Caco-2 (cell line): ENCODE measurements at regions not wholly inside any gene's neighbourhood (a gene's known extent, or its start where the extent isn't known, plus 50 kb on each side); places are given as distances from the start of the nearest gene placed in this dataset.

Source experiments
- BruUV-seq: library from RNA; stranded (reverse); fragments of 400-500 nt; replicated peaks from 2 replicates; lab custom pipeline; 2021; lab: Mats Ljungman, UMichigan
- CTCF ChIA-PET: fragments of 300-600 bp; sonication (Branson Sonifier 250); formaldehyde crosslinking; loops from one replicate; lab custom pipeline; 2022; ENCODE audit warnings: antibody characterized with exemption; lab: Charles Lee
- POLR2A ChIA-PET: fragments of 300-600 bp; sonication (Branson Sonifier 250); formaldehyde crosslinking; loops from one replicate; lab custom pipeline; 2022; ENCODE audit warnings: antibody characterized with exemption; lab: Charles Lee
- DNase-seq, 2 experiments: peaks; one replicate each; pipeline versions ENCODE4 v3.0.0 to v3.0.0-alpha.2; 2020 to 2022
- H3K27me3 ChIP-seq: replicated peaks from 2 replicates; pipeline ENCODE4 v1.6.0; 2011; ENCODE audit warnings: low read length; ENCODE audit not compliant: control insufficient read depth, insufficient read depth
- H3K36me3 ChIP-seq: 2 replicates; pipeline ENCODE4 v1.5.1; 2011; ENCODE audit warnings: low read length; ENCODE audit not compliant: control insufficient read depth, insufficient read depth
- H3K4me1 ChIP-seq: fragments of 250-450 bp; sonication (Bioruptor Pico); 2 replicates; pipeline ENCODE4 v1.5.1; 2020; ENCODE audit warnings: mild to moderate bottlenecking
- H3K4me3 ChIP-seq: 2 replicates; pipeline ENCODE4 v1.5.1; 2011; ENCODE audit warnings: low read depth, mild to moderate bottlenecking, control low read depth, low read length
- H3K9me3 ChIP-seq: fragments of 250-450 bp; sonication (Bioruptor Pico); 2 replicates; pipeline ENCODE4 v1.5.1; 2020; ENCODE audit warnings: mild to moderate bottlenecking, moderate library complexity
- H3K27ac Mint-ChIP-seq: one replicate; pipeline ENCODE4 v1.8.0; 2022; ENCODE audit warnings: mixed read lengths; ENCODE audit not compliant: unreplicated experiment
- H3K27me3 Mint-ChIP-seq: one replicate; pipeline ENCODE4 v1.8.0; 2022; ENCODE audit warnings: mixed read lengths; ENCODE audit not compliant: insufficient read depth, unreplicated experiment
- H3K36me3 Mint-ChIP-seq: one replicate; pipeline ENCODE4 v1.8.0; 2022; ENCODE audit warnings: mild to moderate bottlenecking, mixed read lengths; ENCODE audit not compliant: insufficient read depth, unreplicated experiment
- H3K4me1 Mint-ChIP-seq: one replicate; pipeline ENCODE4 v1.8.0; 2022; ENCODE audit warnings: low read depth, mixed read lengths; ENCODE audit not compliant: unreplicated experiment
- H3K4me3 Mint-ChIP-seq: one replicate; pipeline ENCODE4 v1.8.0; 2022; ENCODE audit warnings: mild to moderate bottlenecking, moderate library complexity, mixed read lengths; ENCODE audit not compliant: unreplicated experiment
- H3K9me3 Mint-ChIP-seq: one replicate; pipeline ENCODE4 v1.8.0; 2022; ENCODE audit warnings: mixed read lengths; ENCODE audit not compliant: unreplicated experiment
- CTCF ChIP-seq, 2 experiments: fragments of 200-600 bp in 1 of 2; IDR thresholded peaks; 1 replicate in 1 of 2; 2 replicates in 1 of 2; pipeline versions ENCODE4 v1.5.1 to v1.8.0; 2011 to 2022; ENCODE audit warnings: antibody characterized with exemption in 1 of 2, control low read depth in 1 of 2, inconsistent platforms in 1 of 2, low read depth in 1 of 2, low read length in 1 of 2, mild to moderate bottlenecking in 1 of 2, moderate library complexity in 1 of 2; ENCODE audit not compliant: insufficient read depth in 1 of 2, severe bottlenecking in 1 of 2, unreplicated experiment in 1 of 2
- intact Hi-C: fragments of 100-400 bp; cut with micrococcal nuclease; formaldehyde crosslinking; loops from one replicate; pipeline ENCODE4 v1.10.0; 2022; ENCODE audit not compliant: unreplicated experiment

GRCh38 chrX:49754233-49754857 is 58.6 kb upstream of the PAGE1 start:
- peaks cover 8% of the 10 kb centered on the region for H3K9me3 Mint-ChIP-seq
- TF ChIP-seq CTCF (IDR thresholded peaks at IDR 0.05; ENCODE audit: insufficient read depth in 1 of 2, low read depth in 1 of 2, low read length in 1 of 2, severe bottlenecking in 1 of 2, unreplicated experiment in 1 of 2) = peak; percentile 13 to 34
- no peaks in the 10 kb centered on the region for H3K4me1 Mint-ChIP-seq
- Histone ChIP-seq H3K36me3 (no peaks in the 10 kb centered on the region), H3K9me3 (no peaks in the 10 kb centered on the region), H3K4me1 (peaks cover 11% of the 10 kb centered on the region; the same call in 1 of the 2 replicates), H3K4me3 (no peak overlapping the region), H3K27me3 (no peaks in the 10 kb centered on the region)
- ChIA-PET CTCF (no interaction called here), POLR2A (no interaction called here)
- H3K27me3 Mint-ChIP-seq = no peaks in the 10 kb centered on the region
- peak in 1 of 2 experiments; percentile 35 for DNase-seq
- no TSS peak for BruUV-seq
- no peak overlapping the region for H3K27ac Mint-ChIP-seq
- intact Hi-C loops = loop anchor here (10.0 kb wide), 1 partner anchor 460 kb away; no protein-coding TSS in a partner anchor
- no peaks in the 10 kb centered on the region for H3K36me3 Mint-ChIP-seq
- no peak overlapping the region for H3K4me3 Mint-ChIP-seq

GRCh38 chrX:49753691-49754090 is 57.9 kb upstream of the PAGE1 start:
- H3K4me3 ChIP-seq = no peak overlapping the region
- no peaks in the 10 kb centered on the region for H3K27me3 ChIP-seq
- H3K9me3 ChIP-seq = no peaks in the 10 kb centered on the region
- H3K36me3 ChIP-seq = no peaks in the 10 kb centered on the region
- Mint-ChIP-seq H3K9me3 (peaks cover 8% of the 10 kb centered on the region), H3K27me3 (no peaks in the 10 kb centered on the region), H3K36me3 (no peaks in the 10 kb centered on the region), H3K27ac (no peak overlapping the region), H3K4me1 (no peaks in the 10 kb centered on the region), H3K4me3 (no peak overlapping the region)
- POLR2A ChIA-PET = no interaction called here
- intact Hi-C loops = loop anchor here (10.0 kb wide), 1 partner anchor 459 kb away; no protein-coding TSS in a partner anchor
- CTCF ChIA-PET = no interaction called here
- H3K4me1 ChIP-seq = peaks cover 11% of the 10 kb centered on the region; the same call in 1 of the 2 replicates
- DNase-seq = no peak
- no peak for TF ChIP-seq CTCF (IDR thresholded peaks at IDR 0.05; ENCODE audit: insufficient read depth in 1 of 2, low read depth in 1 of 2, low read length in 1 of 2, severe bottlenecking in 1 of 2, unreplicated experiment in 1 of 2)
- BruUV-seq = no TSS peak

- Mint-ChIP-seq H3K4me1 (no peaks in the 10 kb centered on the region), H3K9me3 (peaks cover 18% of the 10 kb centered on the region), H3K27ac (no peak overlapping the region), H3K4me3 (no peak overlapping the region), H3K27me3 (no peaks in the 10 kb centered on the region), H3K36me3 (no peaks in the 10 kb centered on the region)
- intact Hi-C loops = no loop called here
- no peaks in the 10 kb centered on the region for H3K27me3 ChIP-seq
- H3K36me3 ChIP-seq = no peaks in the 10 kb centered on the region
- H3K4me3 ChIP-seq = no peak overlapping the region
- no peaks in the 10 kb centered on the region for H3K9me3 ChIP-seq
- DNase-seq = no peak
- peaks cover 11% of the 10 kb centered on the region; the same call in 1 of the 2 replicates for H3K4me1 ChIP-seq
- TF ChIP-seq CTCF (IDR thresholded peaks at IDR 0.05; ENCODE audit: insufficient read depth in 1 of 2, low read depth in 1 of 2, low read length in 1 of 2, severe bottlenecking in 1 of 2, unreplicated experiment in 1 of 2) = no peak
- BruUV-seq = no TSS peak
- ChIA-PET POLR2A (no interaction called here), CTCF (no interaction called here)
Measured at GRCh38 chrX:49748211-49748956, 52.6 kb upstream of the PAGE1 start.
